ENCODE measurements at regions not wholly inside any gene's neighbourhood (a gene's known extent, or its start where the extent isn't known, plus 50 kb on each side); places are given as distances from the start of the nearest gene placed in this dataset.
"Not testable (repeated sequence)": the region's sequence is repeated elsewhere in the genome, so short reads cannot be mapped to it uniquely, and the experiment has no call there.

DNA sequence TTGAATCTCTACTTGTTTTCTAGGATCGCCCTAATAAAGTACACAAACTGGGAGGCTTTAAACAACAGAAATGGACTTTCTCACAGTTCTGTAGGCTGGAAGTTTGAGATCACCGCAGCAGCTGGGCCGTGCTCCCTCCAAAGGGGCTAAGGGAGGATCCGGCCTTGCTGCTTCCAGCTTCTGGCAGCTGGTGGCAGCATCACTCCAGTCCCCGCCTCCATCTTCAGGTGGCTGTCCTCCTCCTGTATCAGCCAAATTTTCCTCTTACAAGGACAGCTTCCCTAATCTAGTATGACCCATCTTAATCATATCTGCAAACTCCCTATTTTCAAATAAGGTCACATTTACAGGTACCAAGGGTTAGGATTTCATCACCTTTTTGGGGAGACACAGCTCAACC lies 120.5 kb downstream of the MRPL57 start:
- H3K27ac ChIP-seq (ENCODE audit: insufficient read depth, low read length); POLR2A ChIA-PET (ENCODE audit: unreplicated experiment); H3K4me1 ChIP-seq (ENCODE audit: control insufficient read depth, insufficient read depth, low read length); H2BK20ac ChIP-seq (ENCODE audit: low read depth, low read length); H3K4me2 ChIP-seq (ENCODE audit: low read depth, low read length); H4K20me1 ChIP-seq (ENCODE audit: insufficient read depth, low read length); H4K91ac ChIP-seq (ENCODE audit: insufficient read depth, low read depth, low read length); H2AK5ac ChIP-seq (ENCODE audit: low read depth, low read length); H2BK15ac ChIP-seq (ENCODE audit: low read depth, low read length); dilution Hi-C loops (cut with HindIII; ENCODE audit: low sequenced_read_pairs, unreplicated experiment); H3K27me3 ChIP-seq (ENCODE audit: control insufficient read depth, insufficient read depth, low read length); H3K4me3 ChIP-seq (ENCODE audit: insufficient read depth, low read depth, low read length); H2AK9ac ChIP-seq (replicated peaks; ENCODE audit: low read depth, low read length, poor library complexity); H2BK5ac ChIP-seq (ENCODE audit: low read depth, low read length, poor library complexity, severe bottlenecking); H2BK120ac ChIP-seq (ENCODE audit: low read depth, low read length); H3K9me3 ChIP-seq (ENCODE audit: control insufficient read depth, insufficient read depth, low read length); H3K36me3 ChIP-seq (ENCODE audit: control insufficient read depth, insufficient read depth, low read length); H3K4ac ChIP-seq (ENCODE audit: low read depth, low read length); H3K23ac ChIP-seq (ENCODE audit: low read depth, low read length); H3K18ac ChIP-seq (ENCODE audit: low read depth, low read length); H3K9ac ChIP-seq (ENCODE audit: low read depth, low read length); H3K14ac ChIP-seq (replicated peaks; ENCODE audit: low read depth, low read length); H3K56ac ChIP-seq (ENCODE audit: extremely low read depth, insufficient read depth, low read length); H3K9me1 ChIP-seq (ENCODE audit: insufficient read depth, low read length); H3K79me1 ChIP-seq (ENCODE audit: low read depth in 1 of 2, low read length in 2 of 2); BruUV-seq (replicated peaks): not testable (repeated sequence)
- WGBS, 2 experiments (ENCODE audit: extremely low coverage in 2 of 2, insufficient read length in 1 of 2), result 10% methylated on average over 3 of the region's 5 CpGs; no CpG with 5 or more reads in 1 of the 2 experiments
- peak overlapping the region; percentile 13; the same call in 1 of the 2 replicates for H4K5ac ChIP-seq (ENCODE audit: low read depth, low read length)
- intact Hi-C loops (cut with micrococcal nuclease) (loop anchor here (1.0 to 10.0 kb wide), 4 partner anchors 158 to 355 kb away; partner anchors contain the start of gene MICU2), in situ Hi-C loops (cut with MboI; ENCODE audit: low sequenced_read_pairs) (loop anchor here (5.0 kb wide), 1 partner anchor 180 kb away; no protein-coding TSS in a partner anchor)
- CTCF ChIA-PET, result interaction anchor here (0.6 to 3.2 kb wide), 5 partner anchors 23 to 181 kb away, joined by 3 to 20 read pairs (median 3); partner anchors contain the start of gene ZDHHC20
- TF ChIP-seq, protein P1, sequence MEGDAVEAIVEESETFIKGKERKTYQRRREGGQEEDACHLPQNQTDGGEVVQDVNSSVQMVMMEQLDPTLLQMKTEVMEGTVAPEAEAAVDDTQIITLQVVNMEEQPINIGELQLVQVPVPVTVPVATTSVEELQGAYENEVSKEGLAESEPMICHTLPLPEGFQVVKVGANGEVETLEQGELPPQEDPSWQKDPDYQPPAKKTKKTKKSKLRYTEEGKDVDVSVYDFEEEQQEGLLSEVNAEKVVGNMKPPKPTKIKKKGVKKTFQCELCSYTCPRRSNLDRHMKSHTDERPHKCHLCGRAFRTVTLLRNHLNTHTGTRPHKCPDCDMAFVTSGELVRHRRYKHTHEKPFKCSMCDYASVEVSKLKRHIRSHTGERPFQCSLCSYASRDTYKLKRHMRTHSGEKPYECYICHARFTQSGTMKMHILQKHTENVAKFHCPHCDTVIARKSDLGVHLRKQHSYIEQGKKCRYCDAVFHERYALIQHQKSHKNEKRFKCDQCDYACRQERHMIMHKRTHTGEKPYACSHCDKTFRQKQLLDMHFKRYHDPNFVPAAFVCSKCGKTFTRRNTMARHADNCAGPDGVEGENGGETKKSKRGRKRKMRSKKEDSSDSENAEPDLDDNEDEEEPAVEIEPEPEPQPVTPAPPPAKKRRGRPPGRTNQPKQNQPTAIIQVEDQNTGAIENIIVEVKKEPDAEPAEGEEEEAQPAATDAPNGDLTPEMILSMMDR (conservative IDR thresholded peaks at IDR 0.05; ENCODE audit: low read depth, low read length), result peak; percentile 37
- TF ChIP-seq RAD21 (IDR thresholded peaks at IDR 0.05; ENCODE audit: low read length), result peak; percentile 49
- peak; percentile 40 for TF ChIP-seq SMC3 (IDR thresholded peaks at IDR 0.05; ENCODE audit: low read depth, low read length)
- peak; percentile 16; the same call in 1 of the 2 replicates for ATAC-seq (ENCODE audit: low read depth)
- H4K8ac ChIP-seq (ENCODE audit: low read depth in 2 of 2, low read length in 2 of 2), result peak overlapping the region; percentile 27 to 85; a peak in 3 of 4 replicates
- peak; percentile 24 for DNase-seq
- peak overlapping the region; percentile 68 for H2AFZ ChIP-seq (replicated peaks; ENCODE audit: low read length, poor library complexity)

Measured in IMR-90 (cell line).